Keratinocyte (primary cell): ENCODE measurements at regions not wholly inside any gene's neighbourhood (a gene's known extent, or its start where the extent isn't known, plus 50 kb on each side); places are given as distances from the start of the nearest gene placed in this dataset.

Source experiments
- DNase-seq: peaks from one replicate; pipeline ENCODE4 v3.0.0-alpha.2; 2011; ENCODE audit warnings: low read depth, missing footprints, low spot score
- FAIRE-seq: peaks from 2 replicates; lab custom pipeline; 2011; peaks lifted over from hg19 to GRCh38; lab: Jason Lieb, UNC
- H2AFZ ChIP-seq: 2 replicates; pipeline ENCODE4 v1.6.0; 2012; ENCODE audit warnings: low read length, control low read depth, inconsistent platforms; ENCODE audit not compliant: control insufficient read depth
- H3K27ac ChIP-seq: 2 replicates; pipeline ENCODE4 v1.5.1; 2011; ENCODE audit warnings: low read length; ENCODE audit not compliant: control insufficient read depth, insufficient read depth
- H3K27me3 ChIP-seq: 3 replicates; pipeline ENCODE4 v1.6.0; 2011; ENCODE audit warnings: low read length; ENCODE audit not compliant: control insufficient read depth, insufficient read depth; ENCODE audit errors: extremely low read depth
- H3K36me3 ChIP-seq, 2 experiments: 2 replicates in 1 of 2; 3 replicates in 1 of 2; pipeline ENCODE4 v1.5.1; 2011; ENCODE audit warnings: low read length in 2 of 2, mild to moderate bottlenecking in 1 of 2; ENCODE audit not compliant: control insufficient read depth in 2 of 2, insufficient read depth in 2 of 2; ENCODE audit errors: extremely low read depth in 1 of 2
- H3K4me1 ChIP-seq: 3 replicates; pipeline ENCODE4 v1.5.1; 2011; ENCODE audit warnings: low read length; ENCODE audit not compliant: control insufficient read depth, insufficient read depth; ENCODE audit errors: extremely low read depth
- H3K4me2 ChIP-seq: 3 replicates; pipeline ENCODE4 v1.6.0; 2011; ENCODE audit warnings: low read depth, low read length; ENCODE audit not compliant: control insufficient read depth, insufficient read depth; ENCODE audit errors: extremely low read depth
- H3K4me3 ChIP-seq, 3 experiments: fragments of 200-600 bp in 1 of 3; sonication (generic) in 1 of 3; 2 replicates in 2 of 3; 3 replicates in 1 of 3; pipeline ENCODE4 v1.5.1; 2011 to 2016; ENCODE audit warnings: low read length in 3 of 3, mild to moderate bottlenecking in 3 of 3, control low read depth in 2 of 3, inconsistent platforms in 1 of 3, low read depth in 1 of 3, mixed read lengths in 1 of 3, mixed run types in 1 of 3, moderate library complexity in 1 of 3; ENCODE audit not compliant: control insufficient read depth in 2 of 3, insufficient read depth in 2 of 3; ENCODE audit errors: extremely low read depth in 1 of 3
- H3K79me2 ChIP-seq: 2 replicates; pipeline ENCODE4 v1.6.0; 2012; ENCODE audit warnings: low read length; ENCODE audit not compliant: control insufficient read depth, insufficient read depth
- H3K9ac ChIP-seq: 3 replicates; pipeline ENCODE4 v1.6.0; 2011; ENCODE audit warnings: low read length; ENCODE audit not compliant: control insufficient read depth, insufficient read depth; ENCODE audit errors: extremely low read depth
- H3K9me1 ChIP-seq: 3 replicates; pipeline ENCODE4 v1.6.0; 2011; ENCODE audit warnings: low read length; ENCODE audit not compliant: control insufficient read depth, insufficient read depth; ENCODE audit errors: extremely low read depth
- H3K9me3 ChIP-seq: 2 replicates; pipeline ENCODE4 v1.5.1; 2012; ENCODE audit warnings: low read depth, low read length; ENCODE audit not compliant: control insufficient read depth
- H4K20me1 ChIP-seq: 3 replicates; pipeline ENCODE4 v1.6.0; 2011; ENCODE audit warnings: low read length; ENCODE audit not compliant: control insufficient read depth, insufficient read depth; ENCODE audit errors: extremely low read depth
- CTCF ChIP-seq, 3 experiments: IDR thresholded peaks in 1 of 3; conservative IDR thresholded peaks in 1 of 3; optimal IDR thresholded peaks in 1 of 3; 2 replicates in 2 of 3; 3 replicates in 1 of 3; pipeline versions ENCODE3 to v1.5.1; 2011; ENCODE audit warnings: low read length in 3 of 3, mild to moderate bottlenecking in 3 of 3, moderate library complexity in 2 of 3, control low read depth in 1 of 3, inconsistent platforms in 1 of 3; ENCODE audit not compliant: insufficient read depth in 2 of 3; ENCODE audit errors: extremely low read depth in 1 of 3
- EZH2 ChIP-seq: IDR thresholded peaks from one replicate; pipeline ENCODE4 v1.6.1; 2012; ENCODE audit warnings: inconsistent platforms, mild to moderate bottlenecking, low read length, moderate library complexity
- dilution Hi-C: fragments of 300-500 bp; cut with MboI; formaldehyde crosslinking; loops from one replicate; pipeline ENCODE4 v1.7.0; 2020; ENCODE audit warnings: low sequenced_read_pairs; ENCODE audit not compliant: extremely low pct_ligation_motif_present

GRCh38 chr2:11067221-11068078 is 87.8 kb upstream of the SLC66A3 start:
- Histone ChIP-seq H3K27ac (no peak overlapping the region), H3K79me2 (no peaks in the 10 kb centered on the region), H3K27me3 (peaks cover 4% of the 10 kb centered on the region), H3K4me1 (no peaks in the 10 kb centered on the region), H3K4me2 (no peak overlapping the region), H2AFZ (no peak overlapping the region), H3K36me3 (no peaks in the 10 kb centered on the region), H3K4me3 (no peak overlapping the region), H3K9me3 (no peaks in the 10 kb centered on the region), H3K9me1 (no peaks in the 10 kb centered on the region), H3K9ac (no peak overlapping the region), H4K20me1 (no peaks in the 10 kb centered on the region)
- FAIRE-seq (no peak), DNase-seq (no peak)
- dilution Hi-C loops: loop anchor here (10.0 kb wide), 1 partner anchor 63 kb away; no protein-coding TSS in a partner anchor
- no peak for TF ChIP-seq CTCF (optimal IDR thresholded peaks at IDR 0.05 in 1 of 3, IDR thresholded peaks at IDR 0.05 in 1 of 3, conservative IDR thresholded peaks at IDR 0.05 in 1 of 3; ENCODE audit: extremely low read depth in 1 of 3, insufficient read depth in 2 of 3, low read length in 3 of 3)
- no peak for TF ChIP-seq EZH2

GRCh38 chr2:11068079-11068741 is 87.1 kb upstream of the SLC66A3 start:
- H3K4me2 ChIP-seq: no peak overlapping the region
- H3K79me2 ChIP-seq: no peaks in the 10 kb centered on the region
- no peaks in the 10 kb centered on the region for H3K9me1 ChIP-seq
- no peak overlapping the region for H3K27ac ChIP-seq
- dilution Hi-C loops: loop anchor here (10.0 kb wide), 1 partner anchor 63 kb away; no protein-coding TSS in a partner anchor
- DNase-seq: no peak
- FAIRE-seq: no peak
- H2AFZ ChIP-seq: no peak overlapping the region
- TF ChIP-seq EZH2 (no peak), CTCF (optimal IDR thresholded peaks at IDR 0.05 in 1 of 3, IDR thresholded peaks at IDR 0.05 in 1 of 3, conservative IDR thresholded peaks at IDR 0.05 in 1 of 3; ENCODE audit: extremely low read depth in 1 of 3, insufficient read depth in 2 of 3, low read length in 3 of 3) (no peak)
- no peaks in the 10 kb centered on the region for H3K36me3 ChIP-seq
- peaks cover 4% of the 10 kb centered on the region for H3K27me3 ChIP-seq
- no peaks in the 10 kb centered on the region for H3K9me3 ChIP-seq
- H3K9ac ChIP-seq: no peak overlapping the region
- no peak overlapping the region for H3K4me3 ChIP-seq
- no peaks in the 10 kb centered on the region for H3K4me1 ChIP-seq
- no peaks in the 10 kb centered on the region for H4K20me1 ChIP-seq
